K562 (cell line): ENCODE measurements at regions not wholly inside any gene's neighbourhood (a gene's known extent, or its start where the extent isn't known, plus 50 kb on each side); places are given as distances from the start of the nearest gene placed in this dataset.

Experiments used
- ATAC-seq: fragments of 200-7000 bp; cut with Tn5 transposase; 3 replicates; pipeline ENCODE4 v1.9.1; 2020; ENCODE audit warnings: moderate library complexity
- BruUV-seq: library from RNA; stranded (reverse); fragments of 400-500 nt; replicated peaks from 2 replicates; lab custom pipeline; 2021; lab: Mats Ljungman, UMichigan
- CTCF ChIA-PET: fragments of 300-600 bp; formaldehyde crosslinking; extraction: SDS; loops from one replicate; lab custom pipeline; 2021; ENCODE audit warnings: low intra/inter-chr PET ratio; lab: Yijun Ruan, JAX
- POLR2A ChIA-PET: fragments of 300-600, 350-650 bp; sonication (Branson Sonifier 250); formaldehyde crosslinking; extraction: SDS; loops from one replicate; lab custom pipeline; 2021; ENCODE audit warnings: antibody characterized with exemption, inconsistent platforms; lab: Yijun Ruan, JAX
- DNase-seq, 4 experiments: peaks; one replicate each; pipeline versions ENCODE4 v3.0.0 to v3.0.0-alpha.2; 2011 to 2018; ENCODE audit warnings: low spot score in 3 of 4, mixed read lengths in 3 of 4; ENCODE audit errors: extremely low read depth in 1 of 4
- FAIRE-seq: peaks from 2 replicates; lab custom pipeline; 2011; peaks lifted over from hg19 to GRCh38; lab: Jason Lieb, UNC
- H2AFZ ChIP-seq: 2 replicates; pipeline ENCODE4 v1.6.0; 2011; ENCODE audit warnings: low read depth, low read length, control low read depth, inconsistent platforms
- H3K27ac ChIP-seq: fragments of 200-600 bp; 3 replicates; pipeline ENCODE4 v1.8.0; 2011; ENCODE audit warnings: low read depth, mild to moderate bottlenecking, control low read depth, inconsistent platforms, low read length, moderate library complexity, mixed read lengths; ENCODE audit errors: extremely low read depth
- H3K27me3 ChIP-seq, 2 experiments: fragments of 300-600 bp in 1 of 2; 2 replicates in 1 of 2; 3 replicates in 1 of 2; pipeline versions ENCODE4 v1.6.0 to v1.8.0; 2011; ENCODE audit warnings: inconsistent platforms in 2 of 2, low read length in 2 of 2, mild to moderate bottlenecking in 1 of 2, mixed read lengths in 1 of 2, moderate library complexity in 1 of 2; ENCODE audit not compliant: control insufficient read depth in 2 of 2, insufficient read depth in 2 of 2
- H3K36me3 ChIP-seq: fragments of 300-600 bp; 3 replicates; pipeline ENCODE4 v1.8.0; 2011; ENCODE audit warnings: mild to moderate bottlenecking, low read length, inconsistent platforms; ENCODE audit not compliant: control insufficient read depth, insufficient read depth
- H3K4me1 ChIP-seq, 2 experiments: fragments of 200-600 bp in 1 of 2; replicated peaks in 1 of 2; 2 replicates in 1 of 2; 3 replicates in 1 of 2; pipeline versions ENCODE4 v1.5.1 to v1.8.0; 2011; ENCODE audit warnings: inconsistent platforms in 2 of 2, low read length in 2 of 2, mild to moderate bottlenecking in 1 of 2, mixed read lengths in 1 of 2, moderate library complexity in 1 of 2; ENCODE audit not compliant: control insufficient read depth in 2 of 2, insufficient read depth in 2 of 2
- H3K4me2 ChIP-seq: 2 replicates; pipeline ENCODE4 v1.6.1; 2011; ENCODE audit warnings: low read length, control low read depth, inconsistent platforms, mixed read lengths; ENCODE audit not compliant: insufficient read depth
- H3K4me3 ChIP-seq: fragments of 200-600 bp; sonication (generic), shearing (Covaris generic); 2 replicates; pipeline ENCODE4 v1.5.1; 2016; ENCODE audit warnings: control low read depth, inconsistent platforms
- H3K79me2 ChIP-seq: fragments of 200-600 bp; 3 replicates; pipeline ENCODE4 v1.8.0; 2011; ENCODE audit warnings: low read length, inconsistent platforms; ENCODE audit not compliant: control insufficient read depth, insufficient read depth
- H3K9ac ChIP-seq, 2 experiments: 2 replicates each; pipeline versions ENCODE4 v1.6.0 to v1.6.1; 2011; ENCODE audit warnings: low read depth in 2 of 2, low read length in 2 of 2, control low read depth in 1 of 2, inconsistent platforms in 1 of 2, mild to moderate bottlenecking in 1 of 2, mixed read lengths in 1 of 2; ENCODE audit not compliant: insufficient read depth in 1 of 2
- H3K9me1 ChIP-seq: one replicate; pipeline ENCODE4 v1.6.0; 2011; ENCODE audit warnings: inconsistent platforms, mild to moderate bottlenecking, low read length, moderate library complexity; ENCODE audit not compliant: control insufficient read depth, insufficient read depth
- H3K9me3 ChIP-seq: replicated peaks from 2 replicates; pipeline ENCODE4 v1.5.1; 2011; ENCODE audit warnings: low read depth, low read length, inconsistent platforms; ENCODE audit not compliant: control insufficient read depth, insufficient read depth
- H4K20me1 ChIP-seq: replicated peaks from 2 replicates; pipeline ENCODE4 v1.6.1; 2011; ENCODE audit warnings: low read length, inconsistent platforms, mixed read lengths; ENCODE audit not compliant: control insufficient read depth, insufficient read depth
- CBX1 ChIP-seq: sonication (generic); IDR thresholded peaks from 2 replicates; pipeline ENCODE4 v1.6.1; 2016; ENCODE audit warnings: antibody characterized with exemption, low read depth, mild to moderate bottlenecking
- WGBS: fragments of 100-300 bp; shearing (Covaris generic); methylation state at CpG from one replicate; pipeline ENCODE4 v1.1.6; 2016; ENCODE audit warnings: low coverage, mixed read lengths; ENCODE audit not compliant: insufficient coverage; ENCODE audit errors: missing lambda C conversion rate; 5-methylcytosine and 5-hydroxymethylcytosine counted together
- in situ Hi-C: fragments of 300-500 bp; cut with MboI; formaldehyde crosslinking; loops from 4 replicates; pipeline ENCODE4 v1.15.0; 2018; ENCODE audit warnings: inconsistent platforms, mixed read lengths
- intact Hi-C: fragments of 100-400 bp; cut with micrococcal nuclease; formaldehyde crosslinking; loops from 2 replicates; pipeline ENCODE4 v1.14.2; 2022
- TF ChIP-seq, protein P1 (sequence below): fragments of 450-650 bp; IDR thresholded peaks from 2 replicates; pipeline ENCODE4 v1.6.1; 2016; ENCODE audit warnings: mild to moderate bottlenecking, moderate library complexity
- TF ChIP-seq, protein P2 (sequence below), 2 experiments: fragments of 450-650 bp in 1 of 2; sonication (generic) in 1 of 2; formaldehyde crosslinking; conservative IDR thresholded peaks; 2 replicates each; pipeline versions ENCODE4 v1.4.0 to v1.8.1; 2020 to 2022; ENCODE audit warnings: mild to moderate bottlenecking in 1 of 2, missing genetic modification reagents in 1 of 2

DNA sequence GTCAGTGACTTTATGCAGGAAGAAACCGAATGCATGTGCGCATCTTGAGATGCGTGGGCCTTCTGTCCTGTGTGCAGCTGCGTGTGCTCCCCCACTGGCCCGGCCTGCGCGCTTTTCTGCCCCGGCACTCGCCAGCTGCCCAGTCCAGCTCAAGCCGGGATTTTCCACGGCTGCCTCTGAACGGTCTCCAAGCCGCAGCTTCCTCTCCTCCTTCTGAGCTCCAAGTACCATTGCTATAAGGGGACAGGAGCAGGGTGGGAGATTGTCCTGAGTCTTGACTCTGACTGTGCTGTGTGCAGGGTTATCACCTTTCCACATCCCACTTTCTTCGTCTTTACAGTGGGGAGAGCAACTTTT is 302.8 kb downstream of the THBS2 start:
- no peaks in the 10 kb centered on the region for H4K20me1 ChIP-seq
- CTCF ChIA-PET: no interaction called here
- H3K27ac ChIP-seq: no peak overlapping the region
- in situ Hi-C loops: no loop called here
- H3K79me2 ChIP-seq: no peaks in the 10 kb centered on the region
- BruUV-seq: no TSS peak
- H3K4me2 ChIP-seq: no peak overlapping the region
- peaks cover 23 to 24% of the 10 kb centered on the region in 2 experiments for H3K27me3 ChIP-seq
- H3K9ac ChIP-seq: no peak overlapping the region
- FAIRE-seq: no peak
- no peak for TF ChIP-seq CBX1
- TF ChIP-seq, protein P1, sequence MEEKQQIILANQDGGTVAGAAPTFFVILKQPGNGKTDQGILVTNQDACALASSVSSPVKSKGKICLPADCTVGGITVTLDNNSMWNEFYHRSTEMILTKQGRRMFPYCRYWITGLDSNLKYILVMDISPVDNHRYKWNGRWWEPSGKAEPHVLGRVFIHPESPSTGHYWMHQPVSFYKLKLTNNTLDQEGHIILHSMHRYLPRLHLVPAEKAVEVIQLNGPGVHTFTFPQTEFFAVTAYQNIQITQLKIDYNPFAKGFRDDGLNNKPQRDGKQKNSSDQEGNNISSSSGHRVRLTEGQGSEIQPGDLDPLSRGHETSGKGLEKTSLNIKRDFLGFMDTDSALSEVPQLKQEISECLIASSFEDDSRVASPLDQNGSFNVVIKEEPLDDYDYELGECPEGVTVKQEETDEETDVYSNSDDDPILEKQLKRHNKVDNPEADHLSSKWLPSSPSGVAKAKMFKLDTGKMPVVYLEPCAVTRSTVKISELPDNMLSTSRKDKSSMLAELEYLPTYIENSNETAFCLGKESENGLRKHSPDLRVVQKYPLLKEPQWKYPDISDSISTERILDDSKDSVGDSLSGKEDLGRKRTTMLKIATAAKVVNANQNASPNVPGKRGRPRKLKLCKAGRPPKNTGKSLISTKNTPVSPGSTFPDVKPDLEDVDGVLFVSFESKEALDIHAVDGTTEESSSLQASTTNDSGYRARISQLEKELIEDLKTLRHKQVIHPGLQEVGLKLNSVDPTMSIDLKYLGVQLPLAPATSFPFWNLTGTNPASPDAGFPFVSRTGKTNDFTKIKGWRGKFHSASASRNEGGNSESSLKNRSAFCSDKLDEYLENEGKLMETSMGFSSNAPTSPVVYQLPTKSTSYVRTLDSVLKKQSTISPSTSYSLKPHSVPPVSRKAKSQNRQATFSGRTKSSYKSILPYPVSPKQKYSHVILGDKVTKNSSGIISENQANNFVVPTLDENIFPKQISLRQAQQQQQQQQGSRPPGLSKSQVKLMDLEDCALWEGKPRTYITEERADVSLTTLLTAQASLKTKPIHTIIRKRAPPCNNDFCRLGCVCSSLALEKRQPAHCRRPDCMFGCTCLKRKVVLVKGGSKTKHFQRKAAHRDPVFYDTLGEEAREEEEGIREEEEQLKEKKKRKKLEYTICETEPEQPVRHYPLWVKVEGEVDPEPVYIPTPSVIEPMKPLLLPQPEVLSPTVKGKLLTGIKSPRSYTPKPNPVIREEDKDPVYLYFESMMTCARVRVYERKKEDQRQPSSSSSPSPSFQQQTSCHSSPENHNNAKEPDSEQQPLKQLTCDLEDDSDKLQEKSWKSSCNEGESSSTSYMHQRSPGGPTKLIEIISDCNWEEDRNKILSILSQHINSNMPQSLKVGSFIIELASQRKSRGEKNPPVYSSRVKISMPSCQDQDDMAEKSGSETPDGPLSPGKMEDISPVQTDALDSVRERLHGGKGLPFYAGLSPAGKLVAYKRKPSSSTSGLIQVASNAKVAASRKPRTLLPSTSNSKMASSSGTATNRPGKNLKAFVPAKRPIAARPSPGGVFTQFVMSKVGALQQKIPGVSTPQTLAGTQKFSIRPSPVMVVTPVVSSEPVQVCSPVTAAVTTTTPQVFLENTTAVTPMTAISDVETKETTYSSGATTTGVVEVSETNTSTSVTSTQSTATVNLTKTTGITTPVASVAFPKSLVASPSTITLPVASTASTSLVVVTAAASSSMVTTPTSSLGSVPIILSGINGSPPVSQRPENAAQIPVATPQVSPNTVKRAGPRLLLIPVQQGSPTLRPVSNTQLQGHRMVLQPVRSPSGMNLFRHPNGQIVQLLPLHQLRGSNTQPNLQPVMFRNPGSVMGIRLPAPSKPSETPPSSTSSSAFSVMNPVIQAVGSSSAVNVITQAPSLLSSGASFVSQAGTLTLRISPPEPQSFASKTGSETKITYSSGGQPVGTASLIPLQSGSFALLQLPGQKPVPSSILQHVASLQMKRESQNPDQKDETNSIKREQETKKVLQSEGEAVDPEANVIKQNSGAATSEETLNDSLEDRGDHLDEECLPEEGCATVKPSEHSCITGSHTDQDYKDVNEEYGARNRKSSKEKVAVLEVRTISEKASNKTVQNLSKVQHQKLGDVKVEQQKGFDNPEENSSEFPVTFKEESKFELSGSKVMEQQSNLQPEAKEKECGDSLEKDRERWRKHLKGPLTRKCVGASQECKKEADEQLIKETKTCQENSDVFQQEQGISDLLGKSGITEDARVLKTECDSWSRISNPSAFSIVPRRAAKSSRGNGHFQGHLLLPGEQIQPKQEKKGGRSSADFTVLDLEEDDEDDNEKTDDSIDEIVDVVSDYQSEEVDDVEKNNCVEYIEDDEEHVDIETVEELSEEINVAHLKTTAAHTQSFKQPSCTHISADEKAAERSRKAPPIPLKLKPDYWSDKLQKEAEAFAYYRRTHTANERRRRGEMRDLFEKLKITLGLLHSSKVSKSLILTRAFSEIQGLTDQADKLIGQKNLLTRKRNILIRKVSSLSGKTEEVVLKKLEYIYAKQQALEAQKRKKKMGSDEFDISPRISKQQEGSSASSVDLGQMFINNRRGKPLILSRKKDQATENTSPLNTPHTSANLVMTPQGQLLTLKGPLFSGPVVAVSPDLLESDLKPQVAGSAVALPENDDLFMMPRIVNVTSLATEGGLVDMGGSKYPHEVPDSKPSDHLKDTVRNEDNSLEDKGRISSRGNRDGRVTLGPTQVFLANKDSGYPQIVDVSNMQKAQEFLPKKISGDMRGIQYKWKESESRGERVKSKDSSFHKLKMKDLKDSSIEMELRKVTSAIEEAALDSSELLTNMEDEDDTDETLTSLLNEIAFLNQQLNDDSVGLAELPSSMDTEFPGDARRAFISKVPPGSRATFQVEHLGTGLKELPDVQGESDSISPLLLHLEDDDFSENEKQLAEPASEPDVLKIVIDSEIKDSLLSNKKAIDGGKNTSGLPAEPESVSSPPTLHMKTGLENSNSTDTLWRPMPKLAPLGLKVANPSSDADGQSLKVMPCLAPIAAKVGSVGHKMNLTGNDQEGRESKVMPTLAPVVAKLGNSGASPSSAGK: no peak
- TF ChIP-seq, protein P2, sequence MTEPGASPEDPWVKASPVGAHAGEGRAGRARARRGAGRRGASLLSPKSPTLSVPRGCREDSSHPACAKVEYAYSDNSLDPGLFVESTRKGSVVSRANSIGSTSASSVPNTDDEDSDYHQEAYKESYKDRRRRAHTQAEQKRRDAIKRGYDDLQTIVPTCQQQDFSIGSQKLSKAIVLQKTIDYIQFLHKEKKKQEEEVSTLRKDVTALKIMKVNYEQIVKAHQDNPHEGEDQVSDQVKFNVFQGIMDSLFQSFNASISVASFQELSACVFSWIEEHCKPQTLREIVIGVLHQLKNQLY (CRISPR knock-in tag; conservative IDR thresholded peaks at IDR 0.05): no peak
- TF ChIP-seq, all 486 proteins: peak for 0
- 1% methylated on average over 14 of the region's 14 CpGs for WGBS
- ATAC-seq (no peak), DNase-seq (no peak)
- no peaks in the 10 kb centered on the region for H3K9me3 ChIP-seq
- H3K36me3 ChIP-seq: no peaks in the 10 kb centered on the region
- no peaks in the 10 kb centered on the region for H3K4me1 ChIP-seq
- intact Hi-C loops: no loop called here
- POLR2A ChIA-PET: no interaction called here
- no peak overlapping the region for H2AFZ ChIP-seq
- no peaks in the 10 kb centered on the region for H3K9me1 ChIP-seq
- H3K4me3 ChIP-seq: no peak overlapping the region
